Spleen (tissue), 11 donors: ENCODE measurements at regions not wholly inside any gene's neighbourhood (a gene's known extent, or its start where the extent isn't known, plus 50 kb on each side); places are given as distances from the start of the nearest gene placed in this dataset.

Experiments
- DNase-seq: peaks from one replicate; pipeline ENCODE4 v3.0.0-alpha.2; 2020
- H3K27ac ChIP-seq, 8 donors: fragments of 200-600 bp; sonication (generic) in 7 of 8; 1 replicate in 4 of 8; 2 replicates in 4 of 8; pipeline versions ENCODE4 v1.5.0 to v1.8.0; 2016 to 2021; ENCODE audit warnings: inconsistent platforms in 4 of 8, mild to moderate bottlenecking in 4 of 8, moderate library complexity in 1 of 8
- H3K27me3 ChIP-seq, 7 donors: fragments of 200-600 bp; sonication (generic) in 6 of 7; replicated peaks in 1 of 7; 1 replicate in 4 of 7; 2 replicates in 3 of 7; pipeline versions ENCODE4 v1.5.0 to v1.8.0; 2016 to 2021; ENCODE audit warnings: inconsistent platforms in 3 of 7, mild to moderate bottlenecking in 1 of 7
- H3K36me3 ChIP-seq, 6 donors: fragments of 200-600 bp; sonication (generic) in 5 of 6; 1 replicate in 4 of 6; 2 replicates in 2 of 6; pipeline versions ENCODE4 v1.5.0 to v1.8.0; 2016 to 2021; ENCODE audit warnings: inconsistent platforms in 2 of 6
- H3K4me1 ChIP-seq, 6 donors: fragments of 200-600 bp; sonication (generic) in 5 of 6; 1 replicate in 3 of 6; 2 replicates in 3 of 6; pipeline versions ENCODE4 v1.5.0 to v1.8.0; 2016 to 2021; ENCODE audit warnings: inconsistent platforms in 3 of 6
- H3K4me3 ChIP-seq, 8 donors: fragments of 200-600 bp; sonication (generic) in 7 of 8; 1 replicate in 4 of 8; 2 replicates in 4 of 8; pipeline versions ENCODE4 v1.5.0 to v1.8.0; 2016 to 2021; ENCODE audit warnings: inconsistent platforms in 4 of 8, mild to moderate bottlenecking in 4 of 8, moderate library complexity in 2 of 8
- H3K9me3 ChIP-seq, 8 donors: fragments of 200-600 bp; sonication (generic) in 7 of 8; 1 replicate in 4 of 8; 2 replicates in 4 of 8; pipeline versions ENCODE4 v1.5.0 to v1.8.0; 2016 to 2021; ENCODE audit warnings: inconsistent platforms in 4 of 8
- POLR2A ChIP-seq, 3 donors: fragments of 450-650 bp; IDR thresholded peaks; one replicate each; pipeline ENCODE4 v1.5.1; 2017; ENCODE audit warnings: antibody characterized with exemption in 3 of 3, mild to moderate bottlenecking in 1 of 3
- POLR2AphosphoS5 ChIP-seq, 3 donors: sonication (generic); formaldehyde crosslinking; IDR thresholded peaks; one replicate each; pipeline ENCODE4 v1.5.1; 2017; ENCODE audit warnings: antibody characterized with exemption in 3 of 3
- WGBS, 5 donors: extraction: QIAGEN DNeasy Blood & Tissue Kit in 3 of 5; methylation state at CpG; one replicate each; pipeline versions ENCODE4 v1.1.5 to v1.1.7; 2013 to 2018; 5-methylcytosine and 5-hydroxymethylcytosine counted together
- intact Hi-C: fragments of 100-400 bp; cut with DNase I; formaldehyde crosslinking; loops from one replicate; pipeline ENCODE4 v1.15.0; 2023; ENCODE audit warnings: low total_unique reads
- TF ChIP-seq, protein P1 (sequence below), 11 experiments: fragments of 200-600 bp in 7 of 11; fragments of 450-650 bp in 4 of 11; sonication (generic) in 4 of 11; IDR thresholded peaks in 8 of 11; conservative IDR thresholded peaks in 3 of 11; 1 replicate in 7 of 11; 2 replicates in 4 of 11; pipeline versions ENCODE4 v1.4.0 to v1.8.0; 2016 to 2021; ENCODE audit warnings: antibody characterized with exemption in 11 of 11, inconsistent platforms in 4 of 11, mild to moderate bottlenecking in 1 of 11
- donor health status: healthy with polysubstance abuse.
- donor health status: DM: no; HTN: no; CAD: no; lungs with moderate emphysema.
- donor health status: DM: no; HTN: no; CAD: no.
- donor health status: Bipolar disorder and iron deficiency.
- donor health status: healthy.
- donor health status: DM: no; HTN: no; CAD: no.
- donor health status: DM: yes; HTN: yes; CAD: no.

DNA sequence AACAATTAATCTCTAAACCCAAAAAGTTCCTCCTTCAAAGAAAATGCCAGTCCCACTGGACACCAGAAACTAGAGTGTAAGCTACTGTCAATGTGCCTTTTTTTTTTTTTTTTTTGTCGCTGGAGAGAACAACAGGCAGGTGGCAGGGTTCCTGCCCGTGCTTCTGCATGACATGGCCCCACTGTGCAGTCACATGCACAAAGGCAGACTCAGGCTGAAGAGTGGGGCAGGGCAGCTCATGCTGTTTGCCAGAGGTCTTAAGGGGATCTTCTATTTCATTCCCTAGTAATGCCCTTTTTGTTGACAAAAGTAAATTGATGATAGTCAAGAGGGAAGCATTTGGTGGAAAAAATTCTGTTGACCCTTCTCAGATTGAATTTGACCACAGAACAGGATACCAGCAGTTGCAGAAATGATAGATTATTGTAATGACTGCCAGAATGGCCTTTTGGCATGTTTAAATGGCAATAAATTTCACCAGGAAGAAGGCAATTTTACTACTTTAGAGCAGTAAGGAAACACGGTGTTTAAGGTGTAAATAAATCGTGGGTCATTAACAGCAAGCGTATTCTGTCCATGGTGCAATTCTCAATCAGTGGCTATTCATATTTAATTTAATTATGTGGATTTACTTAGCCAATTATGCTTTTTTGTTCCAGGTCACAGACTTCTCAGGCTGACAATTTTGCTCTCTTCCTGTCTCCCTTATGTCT is 80.9 kb downstream of the NKX6-1 start:
- no peaks in the 10 kb centered on the region for H3K27me3 ChIP-seq
- no peak for DNase-seq
- intact Hi-C loops = no loop called here
- peaks cover 0 to 4% (median 0%) of the 10 kb centered on the region in 8 donors for H3K9me3 ChIP-seq
- H3K4me1 ChIP-seq = no peaks in the 10 kb centered on the region
- no peak overlapping the region for H3K27ac ChIP-seq
- TF ChIP-seq, protein P1, sequence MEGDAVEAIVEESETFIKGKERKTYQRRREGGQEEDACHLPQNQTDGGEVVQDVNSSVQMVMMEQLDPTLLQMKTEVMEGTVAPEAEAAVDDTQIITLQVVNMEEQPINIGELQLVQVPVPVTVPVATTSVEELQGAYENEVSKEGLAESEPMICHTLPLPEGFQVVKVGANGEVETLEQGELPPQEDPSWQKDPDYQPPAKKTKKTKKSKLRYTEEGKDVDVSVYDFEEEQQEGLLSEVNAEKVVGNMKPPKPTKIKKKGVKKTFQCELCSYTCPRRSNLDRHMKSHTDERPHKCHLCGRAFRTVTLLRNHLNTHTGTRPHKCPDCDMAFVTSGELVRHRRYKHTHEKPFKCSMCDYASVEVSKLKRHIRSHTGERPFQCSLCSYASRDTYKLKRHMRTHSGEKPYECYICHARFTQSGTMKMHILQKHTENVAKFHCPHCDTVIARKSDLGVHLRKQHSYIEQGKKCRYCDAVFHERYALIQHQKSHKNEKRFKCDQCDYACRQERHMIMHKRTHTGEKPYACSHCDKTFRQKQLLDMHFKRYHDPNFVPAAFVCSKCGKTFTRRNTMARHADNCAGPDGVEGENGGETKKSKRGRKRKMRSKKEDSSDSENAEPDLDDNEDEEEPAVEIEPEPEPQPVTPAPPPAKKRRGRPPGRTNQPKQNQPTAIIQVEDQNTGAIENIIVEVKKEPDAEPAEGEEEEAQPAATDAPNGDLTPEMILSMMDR (IDR thresholded peaks at IDR 0.05 in 8 of 11, conservative IDR thresholded peaks at IDR 0.05 in 3 of 11) = no peak
- no peak for TF ChIP-seq POLR2AphosphoS5 (IDR thresholded peaks at IDR 0.05)
- no peak for TF ChIP-seq POLR2A (IDR thresholded peaks at IDR 0.05)
- WGBS, 5 donors = 30 to 51% (median 38%) methylated on average over 5 of the region's 5 CpGs
- no peak overlapping the region for H3K4me3 ChIP-seq
- no peaks in the 10 kb centered on the region for H3K36me3 ChIP-seq

DNA sequence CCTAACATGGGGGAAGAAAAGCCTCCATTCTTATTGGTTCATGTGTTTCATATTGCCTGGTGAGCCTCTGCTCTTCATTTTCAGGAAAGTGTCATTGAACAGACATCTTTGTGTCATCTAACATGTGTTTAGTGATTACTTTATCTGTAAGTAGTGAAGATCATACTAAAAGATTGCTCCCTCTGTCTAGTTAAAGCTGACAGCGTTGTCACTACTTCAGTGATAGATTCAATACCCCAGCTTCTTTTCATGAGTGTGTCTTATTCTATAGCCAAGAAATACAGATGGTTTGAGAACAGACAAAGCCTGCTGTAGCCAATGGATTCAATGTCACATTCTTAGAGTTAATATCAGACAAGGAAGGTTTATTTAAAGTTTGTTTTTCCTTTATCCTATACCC is 85.1 kb downstream of the NKX6-1 start:
- 63 to 94% (median 77%) methylated on average over 1 of the region's 1 CpG for WGBS, 5 donors
- no peak for DNase-seq
- intact Hi-C loops = no loop called here
- Histone ChIP-seq H3K4me3 (no peak overlapping the region), H3K9me3 (no peaks in the 10 kb centered on the region), H3K36me3 (no peaks in the 10 kb centered on the region), H3K4me1 (no peaks in the 10 kb centered on the region), H3K27ac (no peak overlapping the region), H3K27me3 (no peaks in the 10 kb centered on the region)
- TF ChIP-seq, protein P1 (IDR thresholded peaks at IDR 0.05 in 8 of 11, conservative IDR thresholded peaks at IDR 0.05 in 3 of 11) = no peak
- TF ChIP-seq POLR2AphosphoS5 (IDR thresholded peaks at IDR 0.05) = no peak
- no peak for TF ChIP-seq POLR2A (IDR thresholded peaks at IDR 0.05)

DNA sequence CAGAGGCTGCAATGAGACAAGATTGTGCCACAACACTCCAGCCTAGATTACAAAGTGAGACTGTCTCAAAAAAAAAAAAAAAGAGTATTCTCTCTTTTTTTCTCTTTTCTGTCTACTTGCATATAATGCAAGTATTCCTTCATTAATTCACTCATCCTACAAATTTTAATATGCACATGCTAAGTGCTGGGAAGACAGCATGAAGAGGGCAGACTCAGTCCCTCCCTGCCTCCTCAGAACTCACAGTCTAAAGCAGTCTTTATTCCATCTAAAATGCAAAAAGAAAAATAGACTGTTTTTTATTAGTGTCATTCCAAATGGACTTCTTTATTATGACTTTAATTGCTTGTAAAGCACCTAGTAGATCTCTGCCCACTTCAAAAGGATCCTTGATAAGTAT is 85.6 kb downstream of the NKX6-1 start:
- H3K4me1 ChIP-seq = no peaks in the 10 kb centered on the region
- intact Hi-C loops = no loop called here
- H3K27ac ChIP-seq = no peak overlapping the region
- no peak for DNase-seq
- no peak overlapping the region for H3K4me3 ChIP-seq
- no peaks in the 10 kb centered on the region for H3K36me3 ChIP-seq
- H3K27me3 ChIP-seq = no peaks in the 10 kb centered on the region
- H3K9me3 ChIP-seq = no peaks in the 10 kb centered on the region
- TF ChIP-seq POLR2A (IDR thresholded peaks at IDR 0.05) (no peak), POLR2AphosphoS5 (IDR thresholded peaks at IDR 0.05) (no peak)
- TF ChIP-seq, protein P1 (IDR thresholded peaks at IDR 0.05 in 8 of 11, conservative IDR thresholded peaks at IDR 0.05 in 3 of 11) = no peak

DNA sequence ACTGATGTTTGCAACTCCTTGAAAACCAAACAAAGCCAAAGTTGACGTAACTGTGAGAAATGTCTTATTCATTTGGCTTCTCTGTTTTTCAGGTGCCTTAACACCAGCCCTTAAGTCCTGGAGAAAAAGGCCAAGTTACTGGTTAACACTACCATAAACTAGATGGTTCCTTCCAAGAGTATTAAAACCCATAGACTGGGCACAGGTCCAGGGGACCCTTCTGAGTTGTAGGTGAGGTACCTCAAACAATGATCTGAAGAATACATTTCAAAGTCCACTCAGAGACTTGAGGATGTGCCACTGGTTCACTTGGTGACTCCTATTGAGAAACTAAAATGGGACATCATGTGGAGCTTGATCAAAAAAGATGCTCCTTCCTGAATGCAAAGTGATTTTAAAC is 87.0 kb downstream of the NKX6-1 start:
- intact Hi-C loops = no loop called here
- no peak for DNase-seq
- no peaks in the 10 kb centered on the region for H3K27me3 ChIP-seq
- H3K4me3 ChIP-seq = no peak overlapping the region
- 90 to 96% (median 92%) methylated on average over 1 of the region's 1 CpG for WGBS, 5 donors
- H3K36me3 ChIP-seq = no peaks in the 10 kb centered on the region
- H3K9me3 ChIP-seq = no peaks in the 10 kb centered on the region
- TF ChIP-seq, protein P1 (IDR thresholded peaks at IDR 0.05 in 8 of 11, conservative IDR thresholded peaks at IDR 0.05 in 3 of 11) = no peak
- TF ChIP-seq POLR2A (IDR thresholded peaks at IDR 0.05) (no peak), POLR2AphosphoS5 (IDR thresholded peaks at IDR 0.05) (no peak)
- no peak overlapping the region for H3K27ac ChIP-seq
- no peaks in the 10 kb centered on the region for H3K4me1 ChIP-seq
